ENCODE measurements at regions not wholly inside any gene's neighbourhood (a gene's known extent, or its start where the extent isn't known, plus 50 kb on each side); places are given as distances from the start of the nearest gene placed in this dataset.

DNA sequence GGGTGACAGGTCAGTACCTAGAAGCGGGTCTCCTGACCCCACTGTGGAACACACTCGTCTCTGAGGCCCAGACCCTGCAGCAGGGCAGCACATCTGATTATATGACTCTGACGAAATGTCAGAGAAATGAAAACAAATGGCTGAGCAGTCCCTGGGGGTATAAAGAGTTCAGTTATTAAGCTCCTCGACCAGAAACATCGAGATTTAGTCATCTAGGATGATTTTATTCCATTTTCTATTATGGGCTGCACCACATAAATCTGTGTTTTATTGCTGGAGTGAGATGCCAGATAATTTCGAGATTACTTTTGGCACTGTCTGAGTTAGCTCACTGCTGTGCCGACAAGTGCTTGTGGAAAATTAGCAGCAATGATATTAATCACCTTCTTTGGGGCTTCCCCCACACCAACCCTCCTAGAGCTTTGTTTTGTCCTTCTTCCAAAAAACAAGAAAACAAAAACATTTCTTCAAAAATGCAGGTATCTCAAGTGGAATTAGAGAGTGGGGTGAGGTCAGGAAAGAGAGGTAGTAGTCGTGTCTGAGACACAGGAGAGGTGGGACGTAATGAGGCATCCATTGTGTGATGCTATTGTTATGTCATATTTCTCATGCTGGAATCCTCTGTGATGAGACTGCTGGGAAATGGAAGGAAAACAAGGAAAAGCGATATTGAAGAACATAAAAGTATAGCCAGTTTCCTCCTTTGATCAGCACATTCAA lies 495.5 kb downstream of the DMAC1 start:
- TF ChIP-seq, protein P1, sequence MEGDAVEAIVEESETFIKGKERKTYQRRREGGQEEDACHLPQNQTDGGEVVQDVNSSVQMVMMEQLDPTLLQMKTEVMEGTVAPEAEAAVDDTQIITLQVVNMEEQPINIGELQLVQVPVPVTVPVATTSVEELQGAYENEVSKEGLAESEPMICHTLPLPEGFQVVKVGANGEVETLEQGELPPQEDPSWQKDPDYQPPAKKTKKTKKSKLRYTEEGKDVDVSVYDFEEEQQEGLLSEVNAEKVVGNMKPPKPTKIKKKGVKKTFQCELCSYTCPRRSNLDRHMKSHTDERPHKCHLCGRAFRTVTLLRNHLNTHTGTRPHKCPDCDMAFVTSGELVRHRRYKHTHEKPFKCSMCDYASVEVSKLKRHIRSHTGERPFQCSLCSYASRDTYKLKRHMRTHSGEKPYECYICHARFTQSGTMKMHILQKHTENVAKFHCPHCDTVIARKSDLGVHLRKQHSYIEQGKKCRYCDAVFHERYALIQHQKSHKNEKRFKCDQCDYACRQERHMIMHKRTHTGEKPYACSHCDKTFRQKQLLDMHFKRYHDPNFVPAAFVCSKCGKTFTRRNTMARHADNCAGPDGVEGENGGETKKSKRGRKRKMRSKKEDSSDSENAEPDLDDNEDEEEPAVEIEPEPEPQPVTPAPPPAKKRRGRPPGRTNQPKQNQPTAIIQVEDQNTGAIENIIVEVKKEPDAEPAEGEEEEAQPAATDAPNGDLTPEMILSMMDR (IDR thresholded peaks at IDR 0.05): no peak
- TF ChIP-seq POLR2A (IDR thresholded peaks at IDR 0.05): no peak
- no peak for TF ChIP-seq EP300 (IDR thresholded peaks at IDR 0.05)
